ENCODE measurements at regions not wholly inside any gene's neighbourhood (a gene's known extent, or its start where the extent isn't known, plus 50 kb on each side); places are given as distances from the start of the nearest gene placed in this dataset.

- DNase-seq, result no peak
Measured at GRCh38 chr16:73798471-73798870, 498.1 kb upstream of the PSMD7 start.

GRCh38 chr16:73797115-73797514, 499.5 kb upstream of the PSMD7 start:
- no peak for DNase-seq

GRCh38 chr16:73796241-73796640, 500.4 kb upstream of the PSMD7 start:
- no peak for DNase-seq

- no peak for DNase-seq
Measured at GRCh38 chr16:73794994-73795393, 501.6 kb upstream of the PSMD7 start.

GRCh38 chr16:73793871-73794437, 502.7 kb upstream of the PSMD7 start:
- no peak for DNase-seq

GRCh38 chr16:73793260-73793659, 503.4 kb upstream of the PSMD7 start:
- DNase-seq, result no peak

- DNase-seq, result no peak
Measured at GRCh38 chr16:73792199-73793020, 504.2 kb upstream of the PSMD7 start.

GRCh38 chr16:73781297-73781696, 515.3 kb upstream of the PSMD7 start:
- DNase-seq, result no peak

GRCh38 chr16:73778887-73779286, 517.7 kb upstream of the PSMD7 start:
- no peak for DNase-seq

- no peak for DNase-seq
Measured at GRCh38 chr16:73775841-73776388, 520.7 kb upstream of the PSMD7 start.

- no peak for DNase-seq
Measured at GRCh38 chr16:73771196-73772064, 525.2 kb upstream of the PSMD7 start.

GRCh38 chr16:73768786-73769203, 527.8 kb upstream of the PSMD7 start:
- no peak for DNase-seq

- DNase-seq, result no peak
Measured at GRCh38 chr16:73764321-73764720, 532.3 kb upstream of the PSMD7 start.

GRCh38 chr16:73756289-73757178, 540.1 kb upstream of the PSMD7 start:
- no peak for DNase-seq

- no peak for DNase-seq
Measured at GRCh38 chr16:73753931-73754330, 542.7 kb upstream of the PSMD7 start.

- DNase-seq, result no peak
Measured at GRCh38 chr16:73750639-73751038, 546.0 kb upstream of the PSMD7 start.

- no peak for DNase-seq
Measured at GRCh38 chr16:73747328-73747727, 549.3 kb upstream of the PSMD7 start.

GRCh38 chr16:73746554-73746953, 550.1 kb upstream of the PSMD7 start:
- DNase-seq, result no peak

- DNase-seq, result peak; percentile 1
Measured at GRCh38 chr16:73743665-73744496, 552.7 kb upstream of the PSMD7 start.

- DNase-seq, result no peak
Measured at GRCh38 chr16:73739049-73739769, 557.4 kb upstream of the PSMD7 start.

- no peak for DNase-seq
Measured at GRCh38 chr16:73738266-73738665, 558.3 kb upstream of the PSMD7 start.

Data from NCI-H1092 treated with DMSO at 0.1 percent for 48 hours (cell line).